NCI-H1048 (cell line): ENCODE measurements at regions not wholly inside any gene's neighbourhood (a gene's known extent, or its start where the extent isn't known, plus 50 kb on each side); places are given as distances from the start of the nearest gene placed in this dataset.

ENCODE experiments used
- DNase-seq: peaks from one replicate; lab custom pipeline; 2025; lab: John Stamatoyannopoulos, UW

DNA sequence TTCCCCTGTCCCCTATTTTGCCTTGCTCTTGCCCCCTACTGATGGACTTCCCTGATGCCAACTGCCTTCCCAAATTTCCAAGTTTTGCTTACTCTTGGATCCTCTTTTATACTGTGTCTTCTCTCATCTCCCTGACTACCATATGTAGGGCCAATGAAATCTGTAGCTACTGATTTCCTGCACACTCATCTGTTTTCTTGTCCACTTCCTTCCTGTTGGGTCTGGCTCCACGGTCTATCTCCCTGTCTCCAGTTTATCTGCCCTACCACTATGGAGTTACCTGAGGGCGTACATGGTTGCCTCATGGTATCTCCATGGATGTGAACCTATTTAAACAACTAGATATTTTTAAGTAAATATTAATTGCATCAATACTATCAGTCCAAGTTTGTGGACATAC, 140.3 kb upstream of the MCHR2 start:
- DNase-seq = no peak

DNA sequence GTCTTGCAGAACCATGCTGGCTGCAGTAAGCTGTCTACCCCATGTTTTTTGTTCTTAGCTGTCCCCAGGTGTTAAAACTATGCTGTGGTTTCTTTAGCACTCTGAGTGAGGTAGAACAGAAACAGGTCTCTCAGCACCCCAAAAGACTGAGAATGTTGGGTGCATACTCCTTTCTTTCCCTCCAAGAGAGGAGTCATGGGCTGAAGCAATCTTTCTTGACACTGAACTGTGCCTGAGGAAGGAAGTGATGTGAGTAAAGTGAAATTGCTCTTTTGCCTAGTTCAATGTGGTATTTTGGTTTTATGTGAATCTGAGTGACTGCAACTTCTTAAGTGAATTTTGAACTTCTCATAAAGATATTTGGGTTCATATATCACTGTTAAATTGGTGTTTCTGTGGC, 138.0 kb upstream of the MCHR2 start:
- DNase-seq = no peak

DNA sequence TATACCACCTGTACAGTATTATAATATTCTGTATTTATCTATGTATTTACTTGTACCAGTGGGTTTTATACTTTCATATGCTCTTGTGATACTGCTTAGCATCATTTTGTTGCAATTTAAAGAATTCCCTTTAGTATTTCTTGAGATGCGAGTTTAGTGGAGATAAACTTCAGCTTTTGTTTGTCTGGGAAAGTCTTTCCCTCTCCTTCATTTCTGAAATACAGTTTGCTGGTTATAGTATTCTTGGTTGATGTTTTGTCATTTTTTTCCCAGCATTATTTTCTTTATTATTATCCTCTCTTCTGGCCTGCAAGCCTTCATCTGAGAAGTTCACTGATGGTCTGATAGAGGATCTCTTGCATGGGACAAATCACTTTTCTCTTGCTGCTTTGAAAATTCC, 136.6 kb upstream of the MCHR2 start:
- no peak for DNase-seq

- DNase-seq = no peak
Observed at GRCh38 chr6:100126790-100127484, 132.9 kb upstream of the MCHR2 start.

DNA sequence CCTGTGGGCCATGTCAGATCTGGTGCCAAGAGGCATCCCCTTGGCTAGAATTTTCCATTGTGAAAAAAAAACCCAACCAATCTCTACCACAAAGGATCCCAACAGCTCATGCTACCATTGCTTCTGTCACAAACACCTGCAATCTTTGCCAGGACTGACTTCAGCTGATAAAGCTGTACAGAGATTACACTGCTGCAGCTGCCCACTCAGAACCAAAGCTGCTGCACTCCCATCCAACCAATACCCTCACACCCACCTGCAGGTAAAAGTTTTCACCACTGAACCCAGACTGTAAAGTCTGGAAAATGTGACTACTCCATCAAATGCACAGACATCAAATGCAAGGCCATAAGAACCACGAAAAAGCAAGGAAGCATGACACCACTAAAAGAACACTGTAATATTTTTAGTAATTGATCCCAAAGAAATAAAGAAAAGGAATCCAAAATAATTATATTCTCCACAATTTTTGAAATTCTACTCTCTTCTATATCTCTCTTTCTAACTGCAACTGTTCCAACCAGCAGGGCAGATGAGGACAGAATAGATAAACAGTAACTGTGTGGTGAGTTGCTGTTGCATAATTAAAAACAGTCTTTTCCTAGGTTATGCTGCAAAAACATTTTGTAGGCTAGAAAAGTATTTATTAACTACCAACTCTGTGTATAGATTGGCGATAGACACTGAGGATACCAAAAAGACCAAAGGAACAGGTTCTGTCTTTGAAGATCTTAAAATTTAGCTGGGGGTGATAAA, 128.0 kb upstream of the MCHR2 start:
- DNase-seq = no peak

DNA sequence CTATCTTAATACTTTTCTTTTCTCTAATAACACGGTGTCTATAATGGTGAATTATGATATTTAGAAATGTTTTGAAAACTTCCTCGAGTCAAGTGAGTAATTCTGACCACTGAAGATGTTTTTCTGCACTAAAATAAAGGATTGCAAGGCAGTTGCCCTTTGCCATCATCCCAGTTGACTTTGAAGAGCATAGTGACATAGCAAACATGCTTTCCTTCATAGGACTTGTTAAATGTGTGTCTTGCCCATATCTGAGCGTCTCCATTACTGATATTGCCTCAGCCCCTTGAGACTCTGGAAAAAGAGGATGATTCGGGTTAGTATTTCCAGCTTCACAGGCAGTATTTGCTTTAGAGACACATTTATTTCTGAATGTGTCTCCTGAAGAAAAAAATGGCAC, 125.2 kb upstream of the MCHR2 start:
- DNase-seq = no peak

GRCh38 chr6:100118301-100118700, 124.3 kb upstream of the MCHR2 start:
- DNase-seq = no peak

GRCh38 chr6:100117680-100118079, 123.7 kb upstream of the MCHR2 start:
- no peak for DNase-seq

- DNase-seq = peak; percentile 3
Observed at GRCh38 chr6:100116411-100117194, 122.6 kb upstream of the MCHR2 start.

- no peak for DNase-seq
Observed at GRCh38 chr6:100115407-100116101, 121.5 kb upstream of the MCHR2 start.

- no peak for DNase-seq
Observed at GRCh38 chr6:100112855-100113508, 119.0 kb upstream of the MCHR2 start.

- no peak for DNase-seq
Observed at GRCh38 chr6:100105919-100106529, 112.0 kb upstream of the MCHR2 start.

- no peak for DNase-seq
Observed at GRCh38 chr6:100105138-100105537, 111.1 kb upstream of the MCHR2 start.

DNA sequence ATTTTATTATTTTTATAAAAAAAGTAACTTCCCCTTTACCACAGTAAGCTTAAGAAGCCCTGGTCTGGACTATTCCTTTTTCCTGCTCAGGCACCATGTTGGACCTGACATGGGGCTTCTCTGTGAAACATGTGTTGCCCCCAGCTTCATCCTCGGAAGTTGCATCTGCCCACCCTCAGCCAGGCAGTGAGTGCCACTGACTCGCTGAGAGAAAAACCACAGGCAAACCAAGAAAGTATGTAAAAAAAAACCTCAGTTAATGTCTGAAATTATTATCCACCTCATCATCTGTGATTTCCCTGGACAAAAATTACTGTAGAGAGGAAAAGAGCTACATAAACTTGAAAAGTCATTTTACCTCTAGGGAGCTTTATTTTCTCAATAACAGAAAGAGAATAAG, 109.9 kb upstream of the MCHR2 start:
- DNase-seq = no peak

DNA sequence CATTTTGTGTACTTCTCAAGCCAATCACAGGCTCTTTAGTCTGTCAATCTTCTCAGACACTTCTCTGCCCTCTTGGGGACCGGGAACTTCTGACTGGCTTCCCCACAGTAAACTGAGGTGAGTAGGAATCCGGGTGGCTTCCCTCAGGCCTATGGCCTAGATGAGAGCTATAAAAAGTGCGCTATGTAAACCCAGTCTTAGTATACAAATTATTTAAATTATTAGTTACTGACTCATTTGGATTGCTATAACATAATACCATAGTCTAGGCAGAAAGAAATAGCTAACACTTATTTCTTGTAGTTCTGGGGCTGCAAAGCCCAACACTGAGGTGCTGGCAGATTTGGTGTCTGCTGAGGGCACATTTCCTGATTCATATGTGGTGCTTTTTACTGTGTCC, 109.2 kb upstream of the MCHR2 start:
- no peak for DNase-seq

DNA sequence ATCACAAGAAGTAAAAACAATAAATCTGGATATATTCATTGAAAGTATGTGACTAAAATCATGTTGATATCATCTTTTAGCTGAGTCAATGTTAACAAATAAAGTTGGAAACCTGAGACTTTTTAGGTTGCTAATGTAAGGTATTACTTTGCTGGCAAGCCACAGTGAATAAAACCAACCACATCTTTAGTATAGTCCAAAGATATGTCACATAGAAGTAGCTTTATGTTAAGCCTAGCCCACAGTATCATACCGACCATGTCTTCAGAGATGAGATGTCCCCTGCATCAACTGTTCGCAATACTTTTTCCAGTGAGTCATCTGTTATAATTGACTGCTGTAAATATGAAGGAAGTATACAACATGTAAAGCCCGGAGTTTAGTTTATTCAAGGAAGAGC, 107.6 kb upstream of the MCHR2 start:
- DNase-seq = no peak

DNA sequence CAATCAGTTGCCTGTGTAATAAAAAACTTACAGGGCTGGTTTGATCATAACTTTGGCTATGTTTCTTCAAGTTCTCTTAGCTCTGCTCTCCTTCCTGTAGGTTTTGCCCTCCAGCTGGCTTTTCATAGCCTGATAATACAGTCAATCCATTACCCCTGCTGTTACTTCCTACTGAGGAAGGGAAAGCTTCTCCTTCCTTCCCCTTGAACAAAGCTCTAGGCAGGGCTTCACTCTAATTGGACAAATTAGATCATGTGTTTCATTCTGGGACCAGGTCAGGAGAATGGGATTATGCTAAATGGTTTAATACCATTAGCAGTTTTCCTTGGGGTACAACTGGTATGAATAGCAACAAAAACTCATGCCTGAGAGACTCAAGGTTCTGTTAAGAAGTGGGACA, 106.8 kb upstream of the MCHR2 start:
- DNase-seq = no peak

GRCh38 chr6:100099189-100100074, 105.4 kb upstream of the MCHR2 start:
- no peak for DNase-seq

GRCh38 chr6:100096936-100097335, 102.9 kb upstream of the MCHR2 start:
- no peak for DNase-seq

- no peak for DNase-seq
Observed at GRCh38 chr6:100096341-100096740, 102.3 kb upstream of the MCHR2 start.
